B cell (primary cell): ENCODE measurements at regions not wholly inside any gene's neighbourhood (a gene's known extent, or its start where the extent isn't known, plus 50 kb on each side); places are given as distances from the start of the nearest gene placed in this dataset.

Experiments
- ATAC-seq: fragments of 200-7000 bp; cut with Tn5 transposase; one replicate; pipeline ENCODE4 v1.10.0; 2021; ENCODE audit warnings: low read depth, mild to moderate bottlenecking, moderate number of reproducible peaks, moderate library complexity
- CTCF ChIA-PET: fragments of 350-600 bp; sonication (Branson Sonifier 250); formaldehyde crosslinking; loops from one replicate; lab custom pipeline; 2021; ENCODE audit warnings: antibody characterized with exemption, inconsistent platforms; lab: Charles Lee
- POLR2A ChIA-PET: fragments of 350-600 bp; sonication (Branson Sonifier 250); formaldehyde crosslinking; loops from one replicate; lab custom pipeline; 2021; ENCODE audit warnings: antibody characterized with exemption; lab: Charles Lee
- DNase-seq: peaks from one replicate; pipeline ENCODE4 v3.0.0; 2013
- H2AFZ ChIP-seq: 2 replicates; pipeline ENCODE4 v1.6.1; 2012; ENCODE audit warnings: mild to moderate bottlenecking, low read depth, low read length; ENCODE audit not compliant: insufficient read depth, poor library complexity, severe bottlenecking
- H3K27ac ChIP-seq, 2 donors: 1 replicate in 1 of 2; 2 replicates in 1 of 2; pipeline ENCODE4 v1.5.1; 2012 to 2013; ENCODE audit warnings: low read length in 2 of 2, mild to moderate bottlenecking in 2 of 2, moderate library complexity in 1 of 2
- H3K27me3 ChIP-seq, 4 experiments: fragments of 200-600 bp in 1 of 4; sonication (generic) in 1 of 4; replicated peaks in 1 of 4; 1 replicate in 2 of 4; 2 replicates in 2 of 4; pipeline versions ENCODE4 v1.6.1 to v1.7.0; 2013 to 2016; ENCODE audit warnings: low read length in 3 of 4, mild to moderate bottlenecking in 2 of 4, mixed read lengths in 1 of 4, moderate library complexity in 1 of 4; ENCODE audit not compliant: insufficient read depth in 4 of 4, control insufficient read depth in 3 of 4; ENCODE audit errors: control extremely low read depth in 1 of 4
- H3K36me3 ChIP-seq, 2 experiments: replicated peaks in 1 of 2; 1 replicate in 1 of 2; 2 replicates in 1 of 2; pipeline versions ENCODE4 v1.6.1 to v1.7.1; 2013; ENCODE audit warnings: low read length in 1 of 2; ENCODE audit not compliant: insufficient read depth in 2 of 2, control insufficient read depth in 1 of 2; ENCODE audit errors: control extremely low read depth in 1 of 2, extremely low read depth in 1 of 2
- H3K4me1 ChIP-seq, 2 donors: fragments of 200-600 bp in 1 of 2; sonication (generic) in 1 of 2; 1 replicate in 1 of 2; 2 replicates in 1 of 2; pipeline versions ENCODE4 v1.5.1 to v1.6.1; 2013 to 2017; ENCODE audit warnings: low read length in 2 of 2; ENCODE audit not compliant: control insufficient read depth in 2 of 2, insufficient read depth in 2 of 2
- H3K4me2 ChIP-seq: replicated peaks from 2 replicates; pipeline ENCODE3; 2012; ENCODE audit warnings: mild to moderate bottlenecking, low read depth, low read length; ENCODE audit not compliant: poor library complexity, severe bottlenecking
- H3K4me3 ChIP-seq, 5 experiments: fragments of 200-600 bp in 1 of 5; sonication (generic) in 1 of 5; 1 replicate in 3 of 5; 2 replicates in 2 of 5; pipeline versions ENCODE4 v1.5.1 to v1.7.0; 2011 to 2016; ENCODE audit warnings: low read length in 4 of 5, mild to moderate bottlenecking in 4 of 5, low read depth in 2 of 5, control low read depth in 1 of 5, moderate library complexity in 1 of 5; ENCODE audit not compliant: insufficient read depth in 1 of 5; ENCODE audit errors: control extremely low read depth in 1 of 5, extremely low read depth in 1 of 5
- H3K79me2 ChIP-seq: fragments of 200-600 bp; sonication (generic); one replicate; pipeline ENCODE4 v1.6.0; 2016; ENCODE audit warnings: low read length; ENCODE audit not compliant: control insufficient read depth, insufficient read depth
- H3K9ac ChIP-seq: fragments of 200-600 bp; sonication (generic); 2 replicates; pipeline ENCODE4 v1.6.1; 2017; ENCODE audit warnings: mild to moderate bottlenecking, low read length, moderate library complexity
- H3K9me3 ChIP-seq, 3 donors: one replicate each; pipeline versions ENCODE4 v1.6.1 to v1.7.1; 2013; ENCODE audit warnings: low read length in 2 of 3; ENCODE audit not compliant: control insufficient read depth in 2 of 3, insufficient read depth in 1 of 3; ENCODE audit errors: control extremely low read depth in 1 of 3
- H4K20me1 ChIP-seq: 2 replicates; pipeline ENCODE4 v1.6.0; 2012; ENCODE audit warnings: mild to moderate bottlenecking, low read length; ENCODE audit not compliant: insufficient read depth, control insufficient read depth, poor library complexity, severe bottlenecking
- H3K27ac Mint-ChIP-seq: one replicate; pipeline ENCODE4 v1.8.0; 2021; ENCODE audit warnings: mixed read lengths
- H3K27me3 Mint-ChIP-seq: one replicate; pipeline ENCODE4 v1.8.0; 2021; ENCODE audit warnings: mixed read lengths
- H3K4me1 Mint-ChIP-seq: one replicate; pipeline ENCODE4 v1.8.0; 2021; ENCODE audit warnings: mixed read lengths
- H3K4me3 Mint-ChIP-seq: one replicate; pipeline ENCODE4 v1.8.0; 2021; ENCODE audit warnings: mixed read lengths
- H3K9me3 Mint-ChIP-seq: one replicate; pipeline ENCODE4 v1.8.0; 2022; ENCODE audit warnings: mixed read lengths; ENCODE audit not compliant: insufficient read depth
- CTCF ChIP-seq: fragments of 200-600 bp; IDR thresholded peaks from one replicate; pipeline ENCODE4 v1.8.0; 2022; ENCODE audit warnings: antibody characterized with exemption, mild to moderate bottlenecking
- EZH2 ChIP-seq: IDR thresholded peaks from 2 replicates; pipeline ENCODE4 v1.6.1; 2012; ENCODE audit warnings: borderline replicate concordance, low read depth, mild to moderate bottlenecking, moderate library complexity, low read length; ENCODE audit not compliant: insufficient read depth, poor library complexity, severe bottlenecking
- WGBS: methylation state at CpG from one replicate; pipeline ENCODE4 v1.1.5; 2013; ENCODE audit warnings: missing lambda C conversion rate; ENCODE audit not compliant: insufficient coverage; 5-methylcytosine and 5-hydroxymethylcytosine counted together
- intact Hi-C: fragments of 100-400 bp; cut with micrococcal nuclease; formaldehyde crosslinking; loops from one replicate; pipeline ENCODE4 v1.10.0; 2022

- Mint-ChIP-seq H3K9me3 (peaks cover 5% of the 10 kb centered on the region), H3K27ac (no peak overlapping the region), H3K4me1 (no peaks in the 10 kb centered on the region), H3K4me3 (no peak overlapping the region), H3K27me3 (peaks cover 5% of the 10 kb centered on the region)
- no peak for TF ChIP-seq CTCF
- no peak for TF ChIP-seq EZH2
- WGBS = 79% methylated on average over 6 of the region's 9 CpGs
- Histone ChIP-seq H3K79me2 (no peaks in the 10 kb centered on the region), H3K36me3 (no peaks in the 10 kb centered on the region), H3K9me3 (peaks cover 0 to 1% (median 0%) of the 10 kb centered on the region in 3 donors), H3K4me1 (no peaks in the 10 kb centered on the region), H4K20me1 (no peaks in the 10 kb centered on the region), H2AFZ (no peak overlapping the region), H3K4me3 (no peak overlapping the region), H3K4me2 (no peak overlapping the region), H3K27ac (no peak overlapping the region), H3K27me3 (no peaks in the 10 kb centered on the region), H3K9ac (no peak overlapping the region)
- ATAC-seq (no peak), DNase-seq (no peak)
- ChIA-PET CTCF (no interaction called here), POLR2A (no interaction called here)
- intact Hi-C loops = no loop called here
Observed at GRCh38 chr15:94042180-94042928, 189.0 kb upstream of the MCTP2 start.

DNA sequence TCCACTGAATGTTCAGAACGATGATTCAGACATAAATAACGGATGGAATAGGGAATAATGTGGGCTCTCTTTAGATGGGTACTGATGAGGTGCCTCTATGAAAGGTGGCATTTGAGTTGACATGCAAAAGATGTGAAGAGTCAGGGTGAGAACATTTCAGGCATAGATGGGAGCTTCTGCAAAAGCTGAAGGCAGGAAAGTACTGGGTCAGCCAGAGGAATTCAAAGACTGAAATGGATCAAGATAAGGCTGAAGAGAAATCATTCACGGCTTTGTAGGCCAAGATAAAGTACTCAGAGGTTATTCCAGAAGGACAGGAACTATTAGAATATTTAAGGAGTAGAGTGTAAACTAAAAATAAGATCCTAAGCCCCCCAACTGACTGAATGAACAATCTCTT, 189.6 kb upstream of the MCTP2 start:
- H3K4me1 ChIP-seq = no peaks in the 10 kb centered on the region
- H3K4me2 ChIP-seq = no peak overlapping the region
- ATAC-seq (no peak), DNase-seq (no peak)
- H3K9me3 ChIP-seq = peaks cover 0 to 1% (median 0%) of the 10 kb centered on the region in 3 donors
- no peak overlapping the region for H2AFZ ChIP-seq
- TF ChIP-seq CTCF (no peak), EZH2 (no peak)
- peaks cover 5% of the 10 kb centered on the region for H3K9me3 Mint-ChIP-seq
- H3K9ac ChIP-seq = no peak overlapping the region
- H3K4me3 Mint-ChIP-seq = no peak overlapping the region
- H3K36me3 ChIP-seq = no peaks in the 10 kb centered on the region
- H3K4me1 Mint-ChIP-seq = no peaks in the 10 kb centered on the region
- no peak overlapping the region for H3K27ac ChIP-seq
- no peak overlapping the region for H3K4me3 ChIP-seq
- peaks cover 5% of the 10 kb centered on the region for H3K27me3 Mint-ChIP-seq
- WGBS = 87% methylated on average over 2 of the region's 3 CpGs
- no peak overlapping the region for H3K27ac Mint-ChIP-seq
- POLR2A ChIA-PET = no interaction called here
- intact Hi-C loops = no loop called here
- CTCF ChIA-PET = no interaction called here
- no peaks in the 10 kb centered on the region for H3K79me2 ChIP-seq
- H3K27me3 ChIP-seq = no peaks in the 10 kb centered on the region
- no peaks in the 10 kb centered on the region for H4K20me1 ChIP-seq
